Fibroblast of the aortic adventitia (primary cell): ENCODE measurements at regions not wholly inside any gene's neighbourhood (a gene's known extent, or its start where the extent isn't known, plus 50 kb on each side); places are given as distances from the start of the nearest gene placed in this dataset.

ENCODE experiments used
- DNase-seq: peaks from one replicate; pipeline ENCODE4 v3.0.0-alpha.2; 2010; ENCODE audit warnings: low read depth
- H3K4me3 ChIP-seq: 2 replicates; pipeline ENCODE4 v1.5.1; 2011; ENCODE audit warnings: low read depth, mild to moderate bottlenecking, control low read depth, low read length, moderate library complexity
- CTCF ChIP-seq: IDR thresholded peaks from 2 replicates; pipeline ENCODE4 v1.5.1; 2011; ENCODE audit warnings: mild to moderate bottlenecking, low read length, control low read depth, inconsistent platforms; ENCODE audit not compliant: insufficient read depth

DNA sequence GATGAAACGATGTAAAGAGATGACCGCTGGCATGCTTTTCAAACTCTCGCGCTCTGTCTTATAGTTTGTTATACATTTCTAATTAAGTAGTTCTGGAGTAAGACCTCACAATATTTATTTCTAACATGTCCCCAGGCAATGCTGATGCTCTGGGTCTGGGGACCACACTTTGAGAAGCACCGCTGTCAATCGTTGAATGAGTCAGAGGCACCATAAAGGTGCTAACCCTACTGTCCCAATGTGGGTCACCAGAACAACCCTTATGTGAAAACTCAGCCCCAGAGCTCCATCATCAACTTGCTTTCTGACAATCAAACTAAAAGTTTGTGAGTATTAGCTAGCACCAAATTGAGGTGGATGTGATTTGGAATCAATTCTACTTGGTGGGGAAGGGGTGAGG, 284.1 kb upstream of the PRKCQ start:
- no peak for TF ChIP-seq CTCF
- H3K4me3 ChIP-seq: no peak overlapping the region
- DNase-seq: no peak

DNA sequence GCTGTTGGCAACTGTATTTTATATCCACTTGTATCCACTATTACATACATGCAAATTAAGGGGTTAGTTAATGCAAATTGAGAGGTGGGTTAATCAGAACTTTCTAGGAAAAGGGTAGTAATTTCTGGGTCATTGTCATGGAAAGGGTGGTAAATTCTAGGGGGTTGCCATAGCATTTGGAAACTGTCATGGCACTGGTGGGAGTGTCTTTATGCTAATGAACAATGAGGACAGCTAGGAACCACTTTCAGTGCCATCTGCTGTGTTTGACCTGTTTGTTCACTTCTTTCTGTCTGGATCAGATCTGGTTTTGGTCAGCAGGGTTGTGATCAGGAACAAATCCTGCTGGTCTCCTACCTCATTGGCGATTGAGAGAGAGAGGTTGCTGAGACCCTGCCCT, 283.3 kb upstream of the PRKCQ start:
- no peak overlapping the region for H3K4me3 ChIP-seq
- no peak for DNase-seq
- no peak for TF ChIP-seq CTCF

GRCh38 chr10:6850452-6850851, 270.4 kb upstream of the PRKCQ start:
- H3K4me3 ChIP-seq: no peak overlapping the region
- no peak for DNase-seq
- no peak for TF ChIP-seq CTCF

GRCh38 chr10:6847561-6847960, 267.5 kb upstream of the PRKCQ start:
- no peak for DNase-seq
- TF ChIP-seq CTCF: no peak
- no peak overlapping the region for H3K4me3 ChIP-seq

GRCh38 chr10:6843894-6844650, 264.0 kb upstream of the PRKCQ start:
- no peak for TF ChIP-seq CTCF

GRCh38 chr10:6843481-6843881, 263.4 kb upstream of the PRKCQ start:
- no peak overlapping the region for H3K4me3 ChIP-seq
- DNase-seq: no peak
- TF ChIP-seq CTCF: peak; percentile 1

More at GRCh38 chr10:6843894-6844650, 264.0 kb upstream of the PRKCQ start:
- no peak for DNase-seq
- no peak overlapping the region for H3K4me3 ChIP-seq

GRCh38 chr10:6842722-6843121, 262.6 kb upstream of the PRKCQ start:
- no peak for TF ChIP-seq CTCF
- DNase-seq: no peak
- H3K4me3 ChIP-seq: no peak overlapping the region
